SK-N-SH (cell line): ENCODE measurements at regions not wholly inside any gene's neighbourhood (a gene's known extent, or its start where the extent isn't known, plus 50 kb on each side); places are given as distances from the start of the nearest gene placed in this dataset.

Source experiments
- CTCF ChIA-PET: fragments of 300-600, 350-600 bp; formaldehyde crosslinking; extraction: SDS; loops from one replicate; lab custom pipeline; 2021; lab: Yijun Ruan, JAX
- POLR2A ChIA-PET: fragments of 350-600 bp; sonication (Branson Sonifier 250); formaldehyde crosslinking; extraction: SDS; loops from one replicate; lab custom pipeline; 2020; ENCODE audit warnings: antibody characterized with exemption, inconsistent platforms; lab: Yijun Ruan, JAX
- DNase-seq: peaks from one replicate; pipeline ENCODE4 v3.0.0; 2012
- H2AFZ ChIP-seq: fragments of 200-600 bp; sonication (generic); 2 replicates; pipeline ENCODE4 v1.8.1; 2016; ENCODE audit warnings: antibody characterized with exemption, mild to moderate bottlenecking, low read depth
- H3F3A ChIP-seq: fragments of 200-600 bp; sonication (generic); replicated peaks from 2 replicates; pipeline ENCODE3; 2016; ENCODE audit warnings: antibody characterized with exemption, mild to moderate bottlenecking; ENCODE audit not compliant: insufficient read depth
- H3K27ac ChIP-seq, 2 experiments: fragments of 200-500 bp in 1 of 2; fragments of 200-600 bp in 1 of 2; sonication (Bioruptor generic) in 1 of 2; sonication (generic), shearing (Covaris generic) in 1 of 2; 2 replicates each; pipeline versions ENCODE4 v1.5.1 to v1.6.1; 2014 to 2016; ENCODE audit warnings: low read depth in 2 of 2, inconsistent platforms in 1 of 2, low read length in 1 of 2, mild to moderate bottlenecking in 1 of 2, mixed read lengths in 1 of 2
- H3K27me3 ChIP-seq: fragments of 200-600 bp; sonication (generic), shearing (Covaris generic); 2 replicates; pipeline ENCODE4 v1.6.1; 2016; ENCODE audit warnings: mixed run types; ENCODE audit not compliant: insufficient read depth
- H3K36me3 ChIP-seq, 2 experiments: fragments of 200-500 bp in 1 of 2; fragments of 200-600 bp in 1 of 2; sonication (Bioruptor generic) in 1 of 2; sonication (generic) in 1 of 2; replicated peaks in 1 of 2; 2 replicates each; pipeline versions ENCODE3 to v1.5.1; 2014 to 2016; ENCODE audit warnings: low read length in 1 of 2, mild to moderate bottlenecking in 1 of 2; ENCODE audit not compliant: insufficient read depth in 2 of 2, control insufficient read depth in 1 of 2
- H3K4me1 ChIP-seq, 2 experiments: fragments of 200-500 bp in 1 of 2; fragments of 200-600 bp in 1 of 2; sonication (Bioruptor generic) in 1 of 2; sonication (generic), shearing (Covaris generic) in 1 of 2; 2 replicates each; pipeline versions ENCODE4 v1.5.1 to v1.6.1; 2014 to 2016; ENCODE audit warnings: low read depth in 1 of 2, low read length in 1 of 2, mixed run types in 1 of 2; ENCODE audit not compliant: insufficient read depth in 2 of 2, control insufficient read depth in 1 of 2
- H3K4me2 ChIP-seq: fragments of 200-600 bp; sonication (generic), shearing (Covaris generic); 2 replicates; pipeline ENCODE4 v1.6.1; 2017; ENCODE audit warnings: mixed run types
- H3K4me3 ChIP-seq, 2 experiments: fragments of 200-500 bp in 1 of 2; fragments of 200-600 bp in 1 of 2; sonication (Bioruptor generic) in 1 of 2; sonication (generic), shearing (Covaris generic) in 1 of 2; 2 replicates each; pipeline versions ENCODE4 v1.5.1 to v1.8.1; 2014 to 2016; ENCODE audit warnings: low read depth in 2 of 2, inconsistent platforms in 1 of 2, low read length in 1 of 2, mild to moderate bottlenecking in 1 of 2, mixed read lengths in 1 of 2, moderate library complexity in 1 of 2
- H3K79me2 ChIP-seq: fragments of 200-600 bp; sonication (generic); 2 replicates; pipeline ENCODE4 v1.8.1; 2017; ENCODE audit warnings: mild to moderate bottlenecking; ENCODE audit not compliant: insufficient read depth
- H3K9ac ChIP-seq: fragments of 200-600 bp; sonication (generic); 2 replicates; pipeline ENCODE4 v1.6.1; 2017; ENCODE audit warnings: mixed run types
- H3K9me2 ChIP-seq: fragments of 200-600 bp; sonication (generic); 2 replicates; pipeline ENCODE4 v1.6.1; 2017; ENCODE audit warnings: mixed run types
- H3K9me3 ChIP-seq: fragments of 200-600 bp; sonication (generic); 2 replicates; pipeline ENCODE4 v1.6.1; 2017; ENCODE audit warnings: mixed run types, mild to moderate bottlenecking, moderate library complexity
- H4K20me1 ChIP-seq: fragments of 200-600 bp; sonication (generic); 2 replicates; pipeline ENCODE4 v1.6.1; 2017; ENCODE audit warnings: mild to moderate bottlenecking, mixed run types; ENCODE audit not compliant: insufficient read depth
- CHD2 ChIP-seq: fragments of 150-350 bp; IDR thresholded peaks from 2 replicates; pipeline ENCODE4 v1.6.1; 2018; ENCODE audit warnings: low read length; ENCODE audit not compliant: partially characterized antibody
- EP300 ChIP-seq, 2 experiments: IDR thresholded peaks; 2 replicates each; pipeline versions ENCODE4 v1.4.0 to v1.6.1; 2012; ENCODE audit warnings: borderline replicate concordance in 1 of 2, low read depth in 1 of 2, low read length in 1 of 2
- FOSL2 ChIP-seq: IDR thresholded peaks from 2 replicates; pipeline ENCODE4 v1.4.0; 2012; ENCODE audit warnings: low read depth, mild to moderate bottlenecking, moderate library complexity, borderline replicate concordance
- FOXJ3 ChIP-seq: sonication (generic); formaldehyde crosslinking; IDR thresholded peaks from 2 replicates; pipeline ENCODE4 v1.5.1; 2020; ENCODE audit warnings: mild to moderate bottlenecking, missing genetic modification reagents
- IRF3 ChIP-seq: fragments of 150-350 bp; IDR thresholded peaks from 2 replicates; pipeline ENCODE4 v1.6.1; 2016; ENCODE audit warnings: mild to moderate bottlenecking, low read depth, low read length
- MEF2A ChIP-seq: IDR thresholded peaks from 2 replicates; pipeline ENCODE4 v1.4.0; 2012; ENCODE audit warnings: low read depth, borderline replicate concordance
- NRF1 ChIP-seq: IDR thresholded peaks from 2 replicates; pipeline ENCODE4 v1.6.1; 2012; ENCODE audit warnings: low read depth, mild to moderate bottlenecking, low read length
- PBX3 ChIP-seq: IDR thresholded peaks from 2 replicates; pipeline ENCODE4; 2012
- POLR2AphosphoS5 ChIP-seq: IDR thresholded peaks from 2 replicates; pipeline ENCODE4 v1.6.1; 2012; ENCODE audit warnings: low read depth, low read length
- RAD21 ChIP-seq: IDR thresholded peaks from 2 replicates; pipeline ENCODE4 v1.6.1; 2012; ENCODE audit warnings: mild to moderate bottlenecking, low read length
- RXRA ChIP-seq: IDR thresholded peaks from 2 replicates; pipeline ENCODE4 v1.4.0; 2012; ENCODE audit warnings: low read depth, mild to moderate bottlenecking, borderline replicate concordance
- TAF1 ChIP-seq: IDR thresholded peaks from 2 replicates; pipeline ENCODE4 v1.6.1; 2012; ENCODE audit warnings: low read depth, mild to moderate bottlenecking, low read length, moderate library complexity, borderline replicate concordance
- TCF12 ChIP-seq: IDR thresholded peaks from 2 replicates; pipeline ENCODE4 v1.4.0; 2012
- TEAD4 ChIP-seq: IDR thresholded peaks from 2 replicates; pipeline ENCODE4 v1.4.0; 2012; ENCODE audit warnings: mild to moderate bottlenecking, borderline replicate concordance; ENCODE audit not compliant: insufficient read depth
- YY1 ChIP-seq: IDR thresholded peaks from 2 replicates; pipeline ENCODE4 v1.4.0; 2012; ENCODE audit warnings: low read depth, mild to moderate bottlenecking
- WGBS: methylation state at CpG from one replicate; pipeline ENCODE4 v1.1.6; 2017; ENCODE audit warnings: low lambda C conversion rate; 5-methylcytosine and 5-hydroxymethylcytosine counted together
- TF ChIP-seq, protein P1 (sequence below): IDR thresholded peaks from 2 replicates; pipeline ENCODE4 v1.4.0; 2012; ENCODE audit warnings: low read depth, borderline replicate concordance
- TF ChIP-seq, protein P2 (sequence below): IDR thresholded peaks from 2 replicates; pipeline ENCODE4 v1.4.0; 2012; ENCODE audit warnings: low read depth
- TF ChIP-seq, protein P3 (sequence below): IDR thresholded peaks from 2 replicates; pipeline ENCODE4 v1.4.0; 2012; ENCODE audit warnings: low read depth, borderline replicate concordance

- 0 out of 2 replicates have a peak, but pooled peaks cover 7% of the 10 kb centered on the region for H3K9me3 ChIP-seq
- no peaks in the 10 kb centered on the region for H3K27me3 ChIP-seq
- H3F3A ChIP-seq: no peaks in the 10 kb centered on the region
- WGBS: 59% methylated on average over 4 of the region's 4 CpGs
- TF ChIP-seq EP300 (IDR thresholded peaks at IDR 0.05; ENCODE audit: borderline replicate concordance in 1 of 2, low read depth in 1 of 2, low read length in 1 of 2): no peak
- TF ChIP-seq CHD2: no peak
- TF ChIP-seq TAF1: no peak
- no peak for TF ChIP-seq TEAD4
- no peaks in the 10 kb centered on the region for H3K79me2 ChIP-seq
- H3K9ac ChIP-seq: no peak overlapping the region
- H3K9me2 ChIP-seq: no peaks in the 10 kb centered on the region
- no peaks in the 10 kb centered on the region for H4K20me1 ChIP-seq
- no peak overlapping the region for H3K4me2 ChIP-seq
- no peak overlapping the region for H3K27ac ChIP-seq
- H3K4me3 ChIP-seq: no peak overlapping the region
- POLR2A ChIA-PET: no interaction called here
- no peaks in the 10 kb centered on the region; a peak in 1 of 4 replicates for H3K4me1 ChIP-seq
- CTCF ChIA-PET: interaction anchor here (0.6 to 19.5 kb wide), 34 partner anchors 10 to 350 kb away, joined by 3 to 294 read pairs (median 5); no protein-coding TSS in a partner anchor
- no peaks in the 10 kb centered on the region for H3K36me3 ChIP-seq
- no peak for DNase-seq
- no peak overlapping the region for H2AFZ ChIP-seq
These were observed 170.5 kb upstream of the TBX20 start for GRCh38 chr7:35424440-35424839.

- no peaks in the 10 kb centered on the region for H3K9me2 ChIP-seq
- H3F3A ChIP-seq: no peaks in the 10 kb centered on the region
- no peak overlapping the region for H3K27ac ChIP-seq
- no peak overlapping the region for H3K4me2 ChIP-seq
- H3K4me1 ChIP-seq: no peaks in the 10 kb centered on the region; a peak in 1 of 4 replicates
- POLR2A ChIA-PET: no interaction called here
- no peak overlapping the region for H3K9ac ChIP-seq
- TF ChIP-seq PBX3 (no peak), FOXJ3 (CRISPR knock-in tag) (no peak), MEF2A (no peak), FOSL2 (no peak), RAD21 (no peak), IRF3 (no peak), YY1 (no peak), CHD2 (no peak), TAF1 (no peak), NRF1 (no peak), RXRA (no peak), EP300 (IDR thresholded peaks at IDR 0.05; ENCODE audit: borderline replicate concordance in 1 of 2, low read depth in 1 of 2, low read length in 1 of 2) (no peak), POLR2AphosphoS5 (no peak), TCF12 (no peak)
- TF ChIP-seq, protein P1, sequence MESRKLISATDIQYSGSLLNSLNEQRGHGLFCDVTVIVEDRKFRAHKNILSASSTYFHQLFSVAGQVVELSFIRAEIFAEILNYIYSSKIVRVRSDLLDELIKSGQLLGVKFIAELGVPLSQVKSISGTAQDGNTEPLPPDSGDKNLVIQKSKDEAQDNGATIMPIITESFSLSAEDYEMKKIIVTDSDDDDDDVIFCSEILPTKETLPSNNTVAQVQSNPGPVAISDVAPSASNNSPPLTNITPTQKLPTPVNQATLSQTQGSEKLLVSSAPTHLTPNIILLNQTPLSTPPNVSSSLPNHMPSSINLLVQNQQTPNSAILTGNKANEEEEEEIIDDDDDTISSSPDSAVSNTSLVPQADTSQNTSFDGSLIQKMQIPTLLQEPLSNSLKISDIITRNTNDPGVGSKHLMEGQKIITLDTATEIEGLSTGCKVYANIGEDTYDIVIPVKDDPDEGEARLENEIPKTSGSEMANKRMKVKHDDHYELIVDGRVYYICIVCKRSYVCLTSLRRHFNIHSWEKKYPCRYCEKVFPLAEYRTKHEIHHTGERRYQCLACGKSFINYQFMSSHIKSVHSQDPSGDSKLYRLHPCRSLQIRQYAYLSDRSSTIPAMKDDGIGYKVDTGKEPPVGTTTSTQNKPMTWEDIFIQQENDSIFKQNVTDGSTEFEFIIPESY: no peak
- TF ChIP-seq, protein P2, sequence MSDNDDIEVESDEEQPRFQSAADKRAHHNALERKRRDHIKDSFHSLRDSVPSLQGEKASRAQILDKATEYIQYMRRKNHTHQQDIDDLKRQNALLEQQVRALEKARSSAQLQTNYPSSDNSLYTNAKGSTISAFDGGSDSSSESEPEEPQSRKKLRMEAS: no peak
- TF ChIP-seq, protein P3, sequence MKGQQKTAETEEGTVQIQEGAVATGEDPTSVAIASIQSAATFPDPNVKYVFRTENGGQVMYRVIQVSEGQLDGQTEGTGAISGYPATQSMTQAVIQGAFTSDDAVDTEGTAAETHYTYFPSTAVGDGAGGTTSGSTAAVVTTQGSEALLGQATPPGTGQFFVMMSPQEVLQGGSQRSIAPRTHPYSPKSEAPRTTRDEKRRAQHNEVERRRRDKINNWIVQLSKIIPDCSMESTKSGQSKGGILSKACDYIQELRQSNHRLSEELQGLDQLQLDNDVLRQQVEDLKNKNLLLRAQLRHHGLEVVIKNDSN: no peak
- H3K4me3 ChIP-seq: no peak overlapping the region
- no peaks in the 10 kb centered on the region for H3K79me2 ChIP-seq
- H3K36me3 ChIP-seq: no peaks in the 10 kb centered on the region
- 91% methylated on average over 2 of the region's 2 CpGs for WGBS
- no peak for DNase-seq
- 0 out of 2 replicates have a peak, but pooled peaks cover 6% of the 10 kb centered on the region for H3K9me3 ChIP-seq
- no peaks in the 10 kb centered on the region for H3K27me3 ChIP-seq
- no peak overlapping the region for H2AFZ ChIP-seq
- CTCF ChIA-PET: interaction anchor here (19.5 kb wide), 1 partner anchor 93 kb away, joined by 294 read pairs; no protein-coding TSS in a partner anchor
- H4K20me1 ChIP-seq: no peaks in the 10 kb centered on the region
These were observed 168.8 kb upstream of the TBX20 start for GRCh38 chr7:35422715-35423114.
